ENCODE measurements at regions not wholly inside any gene's neighbourhood (a gene's known extent, or its start where the extent isn't known, plus 50 kb on each side); places are given as distances from the start of the nearest gene placed in this dataset.

GRCh38 chr14:65269732-65270131, 142.8 kb upstream of the FUT8 start:
- DNase-seq (no peak), ATAC-seq (ENCODE audit: low read depth) (no peak)
- H3K56ac ChIP-seq (ENCODE audit: extremely low read depth, insufficient read depth, low read length): no peak overlapping the region
- no peaks in the 10 kb centered on the region for H3K4me1 ChIP-seq (ENCODE audit: control insufficient read depth, insufficient read depth, low read length)
- H2BK5ac ChIP-seq (ENCODE audit: low read depth, low read length, poor library complexity, severe bottlenecking): no peak overlapping the region
- H3K9ac ChIP-seq (ENCODE audit: low read depth, low read length): no peak overlapping the region
- H3K36me3 ChIP-seq (ENCODE audit: control insufficient read depth, insufficient read depth, low read length): no peaks in the 10 kb centered on the region
- no peak overlapping the region for H2AK5ac ChIP-seq (ENCODE audit: low read depth, low read length)
- no peak for TF ChIP-seq RCOR1 (IDR thresholded peaks at IDR 0.05; ENCODE audit: insufficient replicate concordance, low read length)
- TF ChIP-seq ELK1 (IDR thresholded peaks at IDR 0.05; ENCODE audit: borderline replicate concordance, low read depth, low read length): no peak
- TF ChIP-seq FOS (IDR thresholded peaks at IDR 0.05; ENCODE audit: low read depth, low read length): no peak
- TF ChIP-seq BHLHE40 (IDR thresholded peaks at IDR 0.05; ENCODE audit: low read depth, low read length): no peak
- TF ChIP-seq RAD21 (IDR thresholded peaks at IDR 0.05; ENCODE audit: low read length): no peak
- TF ChIP-seq RFX5 (IDR thresholded peaks at IDR 0.05; ENCODE audit: low read depth, low read length): no peak
- no peak for TF ChIP-seq MAFK (IDR thresholded peaks at IDR 0.05; ENCODE audit: low read depth, low read length)
- TF ChIP-seq CHD1 (IDR thresholded peaks at IDR 0.05; ENCODE audit: low read depth, low read length): no peak
- no peak for TF ChIP-seq MAZ (IDR thresholded peaks at IDR 0.05; ENCODE audit: borderline replicate concordance, low read depth, low read length)
- no peak for TF ChIP-seq NFE2L2 (IDR thresholded peaks at IDR 0.05; ENCODE audit: low read depth, low read length)
- no peak for TF ChIP-seq MXI1 (IDR thresholded peaks at IDR 0.05; ENCODE audit: borderline replicate concordance, low read depth, low read length)
- TF ChIP-seq USF2 (IDR thresholded peaks at IDR 0.05; ENCODE audit: low read depth, low read length): no peak
- no peak for TF ChIP-seq SMC3 (IDR thresholded peaks at IDR 0.05; ENCODE audit: low read depth, low read length)
- TF ChIP-seq POLR2A (IDR thresholded peaks at IDR 0.05; ENCODE audit: low read depth, low read length): no peak
- no peak overlapping the region for H3K27ac ChIP-seq (ENCODE audit: insufficient read depth, low read length)
- H3K23ac ChIP-seq (ENCODE audit: low read depth, low read length): no peak overlapping the region
- no peak overlapping the region for H2BK120ac ChIP-seq (ENCODE audit: low read depth, low read length)
- H3K18ac ChIP-seq (ENCODE audit: low read depth, low read length): no peak overlapping the region
- BruUV-seq (replicated peaks): no TSS peak
- H3K27me3 ChIP-seq (ENCODE audit: control insufficient read depth, insufficient read depth, low read length): peaks cover 11% of the 10 kb centered on the region
- H2AK9ac ChIP-seq (replicated peaks; ENCODE audit: low read depth, low read length, poor library complexity): no peak overlapping the region
- H3K4me3 ChIP-seq (ENCODE audit: insufficient read depth, low read depth, low read length): no peak overlapping the region
- WGBS, 2 experiments (ENCODE audit: extremely low coverage in 2 of 2, insufficient read length in 1 of 2): 71% methylated on average over 1 of the region's 1 CpG; no CpG with 5 or more reads in 1 of the 2 experiments
- in situ Hi-C loops (cut with MboI; ENCODE audit: low sequenced_read_pairs): no loop called here
- H2BK20ac ChIP-seq (ENCODE audit: low read depth, low read length): no peak overlapping the region
- no peak overlapping the region for H3K14ac ChIP-seq (replicated peaks; ENCODE audit: low read depth, low read length)
- H4K91ac ChIP-seq (ENCODE audit: insufficient read depth, low read depth, low read length): no peak overlapping the region
- H3K9me1 ChIP-seq (ENCODE audit: insufficient read depth, low read length): no peaks in the 10 kb centered on the region
- no peak overlapping the region for H3K4me2 ChIP-seq (ENCODE audit: low read depth, low read length)
- H4K8ac ChIP-seq (ENCODE audit: low read depth in 2 of 2, low read length in 2 of 2): no peak overlapping the region
- H2BK15ac ChIP-seq (ENCODE audit: low read depth, low read length): no peak overlapping the region
- H3K4ac ChIP-seq (ENCODE audit: low read depth, low read length): no peak overlapping the region
- no peak overlapping the region for H2AFZ ChIP-seq (replicated peaks; ENCODE audit: low read length, poor library complexity)
- ChIA-PET POLR2A (ENCODE audit: unreplicated experiment) (no interaction called here), CTCF (no interaction called here)
- no peaks in the 10 kb centered on the region for H3K79me1 ChIP-seq (ENCODE audit: low read depth in 1 of 2, low read length in 2 of 2)
- dilution Hi-C loops (cut with HindIII; ENCODE audit: low sequenced_read_pairs, unreplicated experiment): no loop called here
- no peak overlapping the region for H4K5ac ChIP-seq (ENCODE audit: low read depth, low read length)
- no peaks in the 10 kb centered on the region for H3K9me3 ChIP-seq (ENCODE audit: control insufficient read depth, insufficient read depth, low read length)
- no peaks in the 10 kb centered on the region for H4K20me1 ChIP-seq (ENCODE audit: insufficient read depth, low read length)
- intact Hi-C loops (cut with micrococcal nuclease): no loop called here

Data from IMR-90 (cell line).